ENCODE measurements at regions not wholly inside any gene's neighbourhood (a gene's known extent, or its start where the extent isn't known, plus 50 kb on each side); places are given as distances from the start of the nearest gene placed in this dataset.

GRCh38 chr6:168372889-168373288, 53.3 kb upstream of the DACT2 start:
- ATAC-seq (no peak), DNase-seq (ENCODE audit: low read depth, low spot score) (no peak)
- no peaks in the 10 kb centered on the region for H4K20me1 ChIP-seq (ENCODE audit: insufficient read depth)
- H3K9ac ChIP-seq (ENCODE audit: low read length), result no peak overlapping the region
- no peak overlapping the region for H3K4me3 ChIP-seq (replicated peaks in 1 of 2; ENCODE audit: low read depth in 1 of 2, low read length in 2 of 2)
- H3K36me3 ChIP-seq (ENCODE audit: control insufficient read depth in 1 of 2, insufficient read depth in 2 of 2, low read length in 2 of 2), result no peaks in the 10 kb centered on the region
- no peak overlapping the region for H2AFZ ChIP-seq (ENCODE audit: low read depth, low read length, poor library complexity, severe bottlenecking)
- no peaks in the 10 kb centered on the region for H3K27me3 ChIP-seq (ENCODE audit: insufficient read depth, low read length)
- TF ChIP-seq POLR2A (IDR thresholded peaks at IDR 0.05; ENCODE audit: borderline replicate concordance, extremely low read depth, insufficient read depth, insufficient read length) (no peak), YY1 (IDR thresholded peaks at IDR 0.05; ENCODE audit: extremely low read depth, insufficient replicate concordance, low read depth, low read length) (no peak), POLR2AphosphoS5 (IDR thresholded peaks at IDR 0.05; ENCODE audit: low read depth, low read length) (no peak)
- BruUV-seq (replicated peaks), result no TSS peak
- intact Hi-C loops (cut with micrococcal nuclease), result no loop called here
- no peaks in the 10 kb centered on the region for H3K9me3 ChIP-seq (ENCODE audit: control insufficient read depth in 1 of 2, insufficient read depth in 1 of 2, low read depth in 1 of 2, low read length in 2 of 2)
- H3K27ac ChIP-seq (ENCODE audit: low read depth, low read length), result no peak overlapping the region
- no peaks in the 10 kb centered on the region for H3K79me2 ChIP-seq (ENCODE audit: insufficient read depth, low read length)
- CTCF ChIA-PET, result interaction anchor here (1.6 kb wide), 1 partner anchor 520 kb away, joined by 3 read pairs; no protein-coding TSS in a partner anchor
- RAD21 ChIA-PET (ENCODE audit: low non-redundant PET in 1 of 2, low total read pairs in 2 of 2, uncharacterized antibody in 2 of 2, unreplicated experiment in 2 of 2), result no interaction called here
- H3K9me2 ChIP-seq (ENCODE audit: insufficient read depth), result no peaks in the 10 kb centered on the region
- peaks cover 0 to 4% of the 10 kb centered on the region in 2 experiments; a peak in 1 of 4 replicates for H3K4me1 ChIP-seq (ENCODE audit: control insufficient read depth in 1 of 2, insufficient read depth in 2 of 2, low read length in 2 of 2)
- POLR2A ChIA-PET, result no interaction called here
- no peak overlapping the region for H3K4me2 ChIP-seq (ENCODE audit: low read length)

GRCh38 chr6:168373389-168373788, 53.8 kb upstream of the DACT2 start:
- Histone ChIP-seq H3K9me3 (ENCODE audit: control insufficient read depth in 1 of 2, insufficient read depth in 1 of 2, low read depth in 1 of 2, low read length in 2 of 2) (no peaks in the 10 kb centered on the region; a peak in 1 of 4 replicates), H3K79me2 (ENCODE audit: insufficient read depth, low read length) (no peaks in the 10 kb centered on the region), H3K4me1 (ENCODE audit: control insufficient read depth in 1 of 2, insufficient read depth in 2 of 2, low read length in 2 of 2) (peaks cover 0 to 4% of the 10 kb centered on the region in 2 experiments; a peak in 1 of 4 replicates), H2AFZ (ENCODE audit: low read depth, low read length, poor library complexity, severe bottlenecking) (no peak overlapping the region), H3K36me3 (ENCODE audit: control insufficient read depth in 1 of 2, insufficient read depth in 2 of 2, low read length in 2 of 2) (no peaks in the 10 kb centered on the region), H3K4me2 (ENCODE audit: low read length) (no peak overlapping the region), H3K27ac (ENCODE audit: low read depth, low read length) (no peak overlapping the region), H3K9me2 (ENCODE audit: insufficient read depth) (no peaks in the 10 kb centered on the region), H4K20me1 (ENCODE audit: insufficient read depth) (no peaks in the 10 kb centered on the region), H3K9ac (ENCODE audit: low read length) (no peak overlapping the region), H3K4me3 (replicated peaks in 1 of 2; ENCODE audit: low read depth in 1 of 2, low read length in 2 of 2) (no peak overlapping the region), H3K27me3 (ENCODE audit: insufficient read depth, low read length) (no peaks in the 10 kb centered on the region)
- RAD21 ChIA-PET (ENCODE audit: low non-redundant PET in 1 of 2, low total read pairs in 2 of 2, uncharacterized antibody in 2 of 2, unreplicated experiment in 2 of 2), result no interaction called here
- no peak for ATAC-seq
- POLR2A ChIA-PET, result no interaction called here
- CTCF ChIA-PET, result interaction anchor here (1.6 kb wide), 1 partner anchor 520 kb away, joined by 3 read pairs; no protein-coding TSS in a partner anchor
- no peak for DNase-seq (ENCODE audit: low read depth, low spot score)
- TF ChIP-seq YY1 (IDR thresholded peaks at IDR 0.05; ENCODE audit: extremely low read depth, insufficient replicate concordance, low read depth, low read length) (no peak), POLR2AphosphoS5 (IDR thresholded peaks at IDR 0.05; ENCODE audit: low read depth, low read length) (no peak), ZFX (IDR thresholded peaks at IDR 0.05) (no peak), REST (IDR thresholded peaks at IDR 0.05; ENCODE audit: low read depth) (no peak), EGR1 (IDR thresholded peaks at IDR 0.05; ENCODE audit: low read depth) (no peak), TCF7L2 (IDR thresholded peaks at IDR 0.05; ENCODE audit: borderline replicate concordance, extremely low read depth, insufficient read depth, insufficient read length) (no peak), POLR2A (IDR thresholded peaks at IDR 0.05; ENCODE audit: borderline replicate concordance, extremely low read depth, insufficient read depth, insufficient read length) (no peak), JUND (IDR thresholded peaks at IDR 0.05) (no peak), SP1 (IDR thresholded peaks at IDR 0.05; ENCODE audit: low read depth) (no peak), ATF3 (IDR thresholded peaks at IDR 0.05) (no peak), ELF1 (IDR thresholded peaks at IDR 0.05; ENCODE audit: borderline replicate concordance, low read depth) (no peak), EZH2phosphoT487 (IDR thresholded peaks at IDR 0.05; ENCODE audit: borderline replicate concordance) (no peak), CEBPB (IDR thresholded peaks at IDR 0.05; ENCODE audit: low read depth) (no peak), CBX3 (IDR thresholded peaks at IDR 0.05; ENCODE audit: low read depth) (no peak)
- no TSS peak for BruUV-seq (replicated peaks)
- intact Hi-C loops (cut with micrococcal nuclease), result no loop called here

Data from HCT116 (cell line).